HEK293 (cell line): ENCODE measurements at regions not wholly inside any gene's neighbourhood (a gene's known extent, or its start where the extent isn't known, plus 50 kb on each side); places are given as distances from the start of the nearest gene placed in this dataset.

Experiments
- CTCF ChIA-PET: fragments of 350-600 bp; formaldehyde crosslinking; extraction: SDS; loops from one replicate; lab custom pipeline; 2021; ENCODE audit warnings: antibody characterized with exemption; lab: Yijun Ruan, JAX
- POLR2A ChIA-PET: fragments of 300-600 bp; formaldehyde crosslinking; extraction: SDS; loops from one replicate; lab custom pipeline; 2020; ENCODE audit warnings: antibody characterized with exemption, inconsistent platforms; lab: Yijun Ruan, JAX
- H3K27ac ChIP-seq: fragments of 200-500 bp; sonication (Bioruptor generic); 2 replicates; pipeline ENCODE4 v1.5.1; 2014; ENCODE audit warnings: low read depth, low read length, control low read depth, inconsistent platforms; ENCODE audit errors: extremely low read depth
- H3K36me3 ChIP-seq, 2 experiments: fragments of 200-500 bp in 1 of 2; sonication (Bioruptor generic) in 1 of 2; 1 replicate in 1 of 2; 2 replicates in 1 of 2; pipeline ENCODE4 v1.5.1; 2014 to 2017; ENCODE audit warnings: inconsistent platforms in 2 of 2, low read length in 2 of 2; ENCODE audit not compliant: control insufficient read depth in 2 of 2, insufficient read depth in 1 of 2
- H3K4me1 ChIP-seq: fragments of 200-500 bp; sonication (Bioruptor generic); 2 replicates; pipeline ENCODE4 v1.5.1; 2014; ENCODE audit warnings: mild to moderate bottlenecking, low read length, inconsistent platforms; ENCODE audit not compliant: control insufficient read depth, insufficient read depth
- H3K4me3 ChIP-seq: 2 replicates; pipeline ENCODE4 v1.5.1; 2011; ENCODE audit warnings: low read depth, mild to moderate bottlenecking, control low read depth, low read length, moderate library complexity
- H3K9me3 ChIP-seq: fragments of 200-500 bp; sonication (Bioruptor generic); 2 replicates; pipeline ENCODE4 v1.5.1; 2014; ENCODE audit warnings: low read depth, low read length, inconsistent platforms; ENCODE audit not compliant: control insufficient read depth, insufficient read depth
- EGR2 ChIP-seq: fragments of 450-650 bp; formaldehyde crosslinking; IDR thresholded peaks from 2 replicates; pipeline ENCODE4 v1.5.1; 2016; ENCODE audit warnings: low read depth, missing biosample characterization, missing genetic modification characterization
- MEIS1 ChIP-seq: sonication (generic); formaldehyde crosslinking; IDR thresholded peaks from 2 replicates; pipeline ENCODE4 v1.8.1; 2022; ENCODE audit warnings: missing genetic modification reagents, mild to moderate bottlenecking, borderline replicate concordance
- PRDM1 ChIP-seq: fragments of 450-650 bp; formaldehyde crosslinking; IDR thresholded peaks from 2 replicates; pipeline ENCODE4; 2016; ENCODE audit warnings: missing biosample characterization, missing genetic modification characterization
- SETDB1 ChIP-seq: IDR thresholded peaks from one replicate; pipeline ENCODE4 v1.6.1; 2017; ENCODE audit warnings: mild to moderate bottlenecking, low read length, moderate library complexity, mixed read lengths; ENCODE audit not compliant: insufficient read length
- TRIM28 ChIP-seq: IDR thresholded peaks from 2 replicates; pipeline ENCODE4 v1.6.1; 2011; ENCODE audit warnings: low read length, control low read depth, borderline replicate concordance
- ZBTB1 ChIP-seq: fragments of 450-650 bp; formaldehyde crosslinking; IDR thresholded peaks from 2 replicates; pipeline ENCODE4 v1.5.1; 2016; ENCODE audit warnings: missing biosample characterization, missing genetic modification characterization
- ZFHX2 ChIP-seq: fragments of 450-650 bp; formaldehyde crosslinking; conservative IDR thresholded peaks from 2 replicates; pipeline ENCODE4 v1.5.1; 2016; ENCODE audit warnings: missing biosample characterization, missing genetic modification characterization
- ZNF211 ChIP-seq: fragments of 450-650 bp; formaldehyde crosslinking; IDR thresholded peaks from 2 replicates; pipeline ENCODE4 v1.5.1; 2016; ENCODE audit warnings: low read depth, missing biosample characterization, missing genetic modification characterization
- ZNF354C ChIP-seq: fragments of 450-650 bp; formaldehyde crosslinking; IDR thresholded peaks from 2 replicates; pipeline ENCODE4 v1.5.1; 2016; ENCODE audit warnings: missing biosample characterization, missing genetic modification characterization, low read depth, borderline replicate concordance
- ZNF530 ChIP-seq: fragments of 450-650 bp; formaldehyde crosslinking; IDR thresholded peaks from 2 replicates; pipeline ENCODE4 v1.5.1; 2016; ENCODE audit warnings: low read depth, missing biosample characterization, missing genetic modification characterization
- ZNF585B ChIP-seq: fragments of 450-650 bp; formaldehyde crosslinking; IDR thresholded peaks from 2 replicates; pipeline ENCODE4 v1.5.1; 2016; ENCODE audit warnings: missing biosample characterization, missing genetic modification characterization
- ZNF747 ChIP-seq: fragments of 450-650 bp; formaldehyde crosslinking; IDR thresholded peaks from 2 replicates; pipeline ENCODE4 v1.5.1; 2016; ENCODE audit warnings: missing biosample characterization, missing genetic modification characterization
- TF ChIP-seq, protein P1 (sequence below): fragments of 450-650 bp; formaldehyde crosslinking; IDR thresholded peaks from 2 replicates; pipeline ENCODE4 v1.5.1; 2017; ENCODE audit warnings: missing biosample characterization, missing genetic modification characterization
- TF ChIP-seq, protein P2 (sequence below): fragments of 450-650 bp; formaldehyde crosslinking; IDR thresholded peaks from 2 replicates; pipeline ENCODE4 v1.5.1; 2016; ENCODE audit warnings: missing biosample characterization, missing genetic modification characterization
- TF ChIP-seq, protein P3 (sequence below): fragments of 450-650 bp; formaldehyde crosslinking; IDR thresholded peaks from 2 replicates; pipeline ENCODE4 v1.5.1; 2016; ENCODE audit warnings: missing biosample characterization, missing genetic modification characterization
- TF ChIP-seq, protein P4 (sequence below): fragments of 450-650 bp; formaldehyde crosslinking; IDR thresholded peaks from 2 replicates; pipeline ENCODE4 v1.5.0; 2017; ENCODE audit warnings: missing biosample characterization, missing genetic modification characterization, borderline replicate concordance

DNA sequence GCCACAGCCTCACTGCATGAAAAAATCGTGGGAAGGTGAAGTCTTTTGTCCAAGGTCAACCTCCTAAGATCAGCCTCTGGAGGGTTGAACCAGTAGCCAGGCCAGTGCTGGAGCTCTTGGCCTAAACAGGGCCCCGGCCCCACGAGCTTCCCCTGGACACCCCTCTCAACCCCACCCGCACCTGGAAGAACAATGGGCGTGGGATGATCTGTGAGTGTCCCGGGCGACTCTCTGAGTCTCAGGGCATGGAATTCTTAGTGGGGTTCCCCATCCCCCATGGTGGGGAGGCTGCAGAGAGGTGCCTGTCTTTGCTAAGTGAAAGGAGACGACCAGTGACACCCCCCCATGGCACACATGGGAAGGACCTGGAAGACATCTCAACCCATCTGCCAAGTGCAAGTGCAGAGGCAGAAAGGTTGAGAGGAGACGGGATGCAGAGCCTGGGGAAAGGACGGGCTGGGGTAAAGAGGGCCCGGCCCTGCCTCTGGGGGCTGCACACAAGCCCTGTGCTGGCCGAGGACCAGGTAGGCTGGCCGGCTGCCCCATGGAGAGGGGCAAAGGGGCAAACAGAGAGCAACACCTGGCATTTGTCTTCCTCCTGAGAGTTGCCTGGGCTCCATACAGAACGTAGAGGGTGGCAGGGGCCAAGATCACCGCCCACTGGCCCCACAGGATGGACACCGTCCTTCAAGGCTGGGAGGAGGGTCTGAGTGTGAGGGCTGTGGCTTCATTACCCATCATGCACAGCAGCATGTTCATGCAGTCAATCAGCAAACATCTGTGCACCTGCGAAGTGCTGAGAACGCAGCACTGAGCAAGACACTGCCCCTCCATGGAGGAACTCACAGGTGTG is 163.0 kb upstream of the PPP2R2D start:
- no peaks in the 10 kb centered on the region for H3K36me3 ChIP-seq
- POLR2A ChIA-PET, result no interaction called here
- no peak overlapping the region for H3K4me3 ChIP-seq
- TF ChIP-seq ZBTB1 (tag by site-specific recombination) (no peak), MEIS1 (no peak)
- no peaks in the 10 kb centered on the region for H3K9me3 ChIP-seq
- CTCF ChIA-PET, result no interaction called here
- H3K27ac ChIP-seq, result no peak overlapping the region
- H3K4me1 ChIP-seq, result no peaks in the 10 kb centered on the region

DNA sequence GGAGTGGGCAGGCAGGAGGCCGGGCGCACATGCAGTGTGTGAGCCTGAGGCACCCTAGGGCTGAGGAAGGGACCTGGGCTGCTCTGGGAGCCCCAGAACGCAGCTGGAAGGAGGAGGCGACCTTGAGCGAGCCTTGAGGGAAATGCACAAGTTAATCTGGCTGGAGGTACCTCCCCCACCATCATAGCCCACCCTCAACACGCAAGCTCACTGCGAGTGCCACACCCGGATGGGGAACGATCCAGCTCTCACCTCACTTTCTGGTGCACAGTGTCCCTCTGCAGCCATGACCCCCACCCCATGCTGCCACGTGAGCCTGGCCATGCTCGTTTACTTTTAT is 162.4 kb upstream of the PPP2R2D start:
- ChIA-PET CTCF (no interaction called here), POLR2A (no interaction called here)
- H3K4me3 ChIP-seq, result no peak overlapping the region
- TF ChIP-seq, protein P1, sequence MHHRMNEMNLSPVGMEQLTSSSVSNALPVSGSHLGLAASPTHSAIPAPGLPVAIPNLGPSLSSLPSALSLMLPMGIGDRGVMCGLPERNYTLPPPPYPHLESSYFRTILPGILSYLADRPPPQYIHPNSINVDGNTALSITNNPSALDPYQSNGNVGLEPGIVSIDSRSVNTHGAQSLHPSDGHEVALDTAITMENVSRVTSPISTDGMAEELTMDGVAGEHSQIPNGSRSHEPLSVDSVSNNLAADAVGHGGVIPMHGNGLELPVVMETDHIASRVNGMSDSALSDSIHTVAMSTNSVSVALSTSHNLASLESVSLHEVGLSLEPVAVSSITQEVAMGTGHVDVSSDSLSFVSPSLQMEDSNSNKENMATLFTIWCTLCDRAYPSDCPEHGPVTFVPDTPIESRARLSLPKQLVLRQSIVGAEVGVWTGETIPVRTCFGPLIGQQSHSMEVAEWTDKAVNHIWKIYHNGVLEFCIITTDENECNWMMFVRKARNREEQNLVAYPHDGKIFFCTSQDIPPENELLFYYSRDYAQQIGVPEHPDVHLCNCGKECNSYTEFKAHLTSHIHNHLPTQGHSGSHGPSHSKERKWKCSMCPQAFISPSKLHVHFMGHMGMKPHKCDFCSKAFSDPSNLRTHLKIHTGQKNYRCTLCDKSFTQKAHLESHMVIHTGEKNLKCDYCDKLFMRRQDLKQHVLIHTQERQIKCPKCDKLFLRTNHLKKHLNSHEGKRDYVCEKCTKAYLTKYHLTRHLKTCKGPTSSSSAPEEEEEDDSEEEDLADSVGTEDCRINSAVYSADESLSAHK (tag by site-specific recombination), result no peak
- TF ChIP-seq, protein P2, sequence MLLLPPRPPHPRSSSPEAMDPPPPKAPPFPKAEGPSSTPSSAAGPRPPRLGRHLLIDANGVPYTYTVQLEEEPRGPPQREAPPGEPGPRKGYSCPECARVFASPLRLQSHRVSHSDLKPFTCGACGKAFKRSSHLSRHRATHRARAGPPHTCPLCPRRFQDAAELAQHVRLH (tag by site-specific recombination), result no peak
- TF ChIP-seq ZNF747 (tag by site-specific recombination) (no peak), ZNF530 (tag by site-specific recombination) (no peak), SETDB1 (no peak), TRIM28 (no peak)
- TF ChIP-seq, protein P3, sequence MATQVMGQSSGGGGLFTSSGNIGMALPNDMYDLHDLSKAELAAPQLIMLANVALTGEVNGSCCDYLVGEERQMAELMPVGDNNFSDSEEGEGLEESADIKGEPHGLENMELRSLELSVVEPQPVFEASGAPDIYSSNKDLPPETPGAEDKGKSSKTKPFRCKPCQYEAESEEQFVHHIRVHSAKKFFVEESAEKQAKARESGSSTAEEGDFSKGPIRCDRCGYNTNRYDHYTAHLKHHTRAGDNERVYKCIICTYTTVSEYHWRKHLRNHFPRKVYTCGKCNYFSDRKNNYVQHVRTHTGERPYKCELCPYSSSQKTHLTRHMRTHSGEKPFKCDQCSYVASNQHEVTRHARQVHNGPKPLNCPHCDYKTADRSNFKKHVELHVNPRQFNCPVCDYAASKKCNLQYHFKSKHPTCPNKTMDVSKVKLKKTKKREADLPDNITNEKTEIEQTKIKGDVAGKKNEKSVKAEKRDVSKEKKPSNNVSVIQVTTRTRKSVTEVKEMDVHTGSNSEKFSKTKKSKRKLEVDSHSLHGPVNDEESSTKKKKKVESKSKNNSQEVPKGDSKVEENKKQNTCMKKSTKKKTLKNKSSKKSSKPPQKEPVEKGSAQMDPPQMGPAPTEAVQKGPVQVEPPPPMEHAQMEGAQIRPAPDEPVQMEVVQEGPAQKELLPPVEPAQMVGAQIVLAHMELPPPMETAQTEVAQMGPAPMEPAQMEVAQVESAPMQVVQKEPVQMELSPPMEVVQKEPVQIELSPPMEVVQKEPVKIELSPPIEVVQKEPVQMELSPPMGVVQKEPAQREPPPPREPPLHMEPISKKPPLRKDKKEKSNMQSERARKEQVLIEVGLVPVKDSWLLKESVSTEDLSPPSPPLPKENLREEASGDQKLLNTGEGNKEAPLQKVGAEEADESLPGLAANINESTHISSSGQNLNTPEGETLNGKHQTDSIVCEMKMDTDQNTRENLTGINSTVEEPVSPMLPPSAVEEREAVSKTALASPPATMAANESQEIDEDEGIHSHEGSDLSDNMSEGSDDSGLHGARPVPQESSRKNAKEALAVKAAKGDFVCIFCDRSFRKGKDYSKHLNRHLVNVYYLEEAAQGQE (tag by site-specific recombination), result no peak
- TF ChIP-seq, protein P4, sequence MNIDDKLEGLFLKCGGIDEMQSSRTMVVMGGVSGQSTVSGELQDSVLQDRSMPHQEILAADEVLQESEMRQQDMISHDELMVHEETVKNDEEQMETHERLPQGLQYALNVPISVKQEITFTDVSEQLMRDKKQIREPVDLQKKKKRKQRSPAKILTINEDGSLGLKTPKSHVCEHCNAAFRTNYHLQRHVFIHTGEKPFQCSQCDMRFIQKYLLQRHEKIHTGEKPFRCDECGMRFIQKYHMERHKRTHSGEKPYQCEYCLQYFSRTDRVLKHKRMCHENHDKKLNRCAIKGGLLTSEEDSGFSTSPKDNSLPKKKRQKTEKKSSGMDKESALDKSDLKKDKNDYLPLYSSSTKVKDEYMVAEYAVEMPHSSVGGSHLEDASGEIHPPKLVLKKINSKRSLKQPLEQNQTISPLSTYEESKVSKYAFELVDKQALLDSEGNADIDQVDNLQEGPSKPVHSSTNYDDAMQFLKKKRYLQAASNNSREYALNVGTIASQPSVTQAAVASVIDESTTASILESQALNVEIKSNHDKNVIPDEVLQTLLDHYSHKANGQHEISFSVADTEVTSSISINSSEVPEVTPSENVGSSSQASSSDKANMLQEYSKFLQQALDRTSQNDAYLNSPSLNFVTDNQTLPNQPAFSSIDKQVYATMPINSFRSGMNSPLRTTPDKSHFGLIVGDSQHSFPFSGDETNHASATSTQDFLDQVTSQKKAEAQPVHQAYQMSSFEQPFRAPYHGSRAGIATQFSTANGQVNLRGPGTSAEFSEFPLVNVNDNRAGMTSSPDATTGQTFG (tag by site-specific recombination), result no peak
- H3K27ac ChIP-seq, result no peak overlapping the region
- H3K4me1 ChIP-seq, result no peaks in the 10 kb centered on the region
- no peaks in the 10 kb centered on the region for H3K9me3 ChIP-seq
- H3K36me3 ChIP-seq, result no peaks in the 10 kb centered on the region

DNA sequence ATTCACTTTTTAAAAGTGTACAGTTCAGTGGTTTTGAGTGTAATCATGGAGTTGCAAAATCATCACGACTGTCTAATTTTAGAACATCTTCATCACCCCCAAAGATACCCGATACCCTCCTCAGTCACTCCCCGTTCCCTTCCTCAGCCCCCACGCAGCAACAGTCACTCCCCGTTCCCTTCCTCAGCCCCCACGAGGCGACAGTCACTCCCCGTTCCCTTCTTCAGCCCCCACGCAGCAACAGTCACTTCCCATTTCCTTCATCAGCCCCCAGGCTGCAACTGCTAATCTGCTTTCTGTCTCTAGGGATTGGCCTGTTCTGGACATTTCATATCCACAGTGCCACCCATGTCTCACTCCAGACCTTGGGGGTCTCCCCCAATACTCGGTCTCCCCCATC is 161.6 kb upstream of the PPP2R2D start:
- Histone ChIP-seq H3K4me3 (no peak overlapping the region), H3K27ac (no peak overlapping the region), H3K4me1 (no peaks in the 10 kb centered on the region), H3K36me3 (no peaks in the 10 kb centered on the region), H3K9me3 (no peaks in the 10 kb centered on the region)
- POLR2A ChIA-PET, result no interaction called here
- CTCF ChIA-PET, result no interaction called here
- TF ChIP-seq PRDM1 (tag by site-specific recombination) (no peak), ZNF354C (tag by site-specific recombination) (no peak), ZFHX2 (tag by site-specific recombination) (0 out of 2 replicates have a peak, but pooled peaks have one; percentile 14), EGR2 (peak; percentile 31; the same call in 1 of the 2 replicates), ZNF585B (tag by site-specific recombination) (no peak), ZNF211 (no peak)
